MG63 (cell line): ENCODE measurements at regions not wholly inside any gene's neighbourhood (a gene's known extent, or its start where the extent isn't known, plus 50 kb on each side); places are given as distances from the start of the nearest gene placed in this dataset.

Source experiments
- DNase-seq: peaks from one replicate; pipeline ENCODE4 v3.0.0-alpha.2; 2020
- H3K27me3 ChIP-seq: fragments of 250-450 bp; sonication (Bioruptor Pico); 2 replicates; pipeline ENCODE4 v1.5.1; 2020; ENCODE audit warnings: mild to moderate bottlenecking, moderate library complexity
- H3K36me3 ChIP-seq: fragments of 250-450 bp; sonication (Bioruptor Pico); 2 replicates; pipeline ENCODE4 v1.5.1; 2020; ENCODE audit warnings: mild to moderate bottlenecking, moderate library complexity
- H3K4me3 ChIP-seq: fragments of 250-450 bp; sonication (Bioruptor Pico); 2 replicates; pipeline ENCODE4 v1.5.1; 2020; ENCODE audit warnings: mild to moderate bottlenecking, moderate library complexity
- H3K9me3 ChIP-seq: fragments of 250-450 bp; sonication (Bioruptor Pico); 2 replicates; pipeline ENCODE4 v1.5.1; 2020; ENCODE audit warnings: mild to moderate bottlenecking, moderate library complexity

- Histone ChIP-seq H3K36me3 (no peaks in the 10 kb centered on the region), H3K27me3 (no peaks in the 10 kb centered on the region), H3K4me3 (no peak overlapping the region), H3K9me3 (no peaks in the 10 kb centered on the region)
- DNase-seq: no peak
These were observed 54.7 kb downstream of the GLUD2 start for GRCh38 chrX:121102101-121102500.

DNA sequence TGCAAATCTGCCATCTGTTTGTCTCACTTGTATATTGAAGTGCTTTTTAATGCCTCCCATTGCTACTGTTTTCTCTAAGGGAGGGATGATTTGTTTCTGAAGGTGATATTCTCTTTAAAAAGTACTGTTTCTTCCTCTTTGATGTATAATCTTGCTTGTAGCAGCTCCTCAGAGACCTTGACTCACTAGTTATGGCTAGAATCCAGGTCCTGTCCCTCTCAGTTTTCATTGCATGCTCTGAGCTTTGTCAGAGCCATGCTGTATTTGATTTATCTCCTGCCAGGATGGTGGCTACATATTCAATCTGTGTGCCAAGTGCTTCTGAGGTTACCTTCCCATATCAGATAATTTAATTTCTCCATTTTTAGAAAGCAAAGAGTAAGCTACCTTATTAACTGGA lies 56.0 kb downstream of the GLUD2 start:
- no peak for DNase-seq

DNA sequence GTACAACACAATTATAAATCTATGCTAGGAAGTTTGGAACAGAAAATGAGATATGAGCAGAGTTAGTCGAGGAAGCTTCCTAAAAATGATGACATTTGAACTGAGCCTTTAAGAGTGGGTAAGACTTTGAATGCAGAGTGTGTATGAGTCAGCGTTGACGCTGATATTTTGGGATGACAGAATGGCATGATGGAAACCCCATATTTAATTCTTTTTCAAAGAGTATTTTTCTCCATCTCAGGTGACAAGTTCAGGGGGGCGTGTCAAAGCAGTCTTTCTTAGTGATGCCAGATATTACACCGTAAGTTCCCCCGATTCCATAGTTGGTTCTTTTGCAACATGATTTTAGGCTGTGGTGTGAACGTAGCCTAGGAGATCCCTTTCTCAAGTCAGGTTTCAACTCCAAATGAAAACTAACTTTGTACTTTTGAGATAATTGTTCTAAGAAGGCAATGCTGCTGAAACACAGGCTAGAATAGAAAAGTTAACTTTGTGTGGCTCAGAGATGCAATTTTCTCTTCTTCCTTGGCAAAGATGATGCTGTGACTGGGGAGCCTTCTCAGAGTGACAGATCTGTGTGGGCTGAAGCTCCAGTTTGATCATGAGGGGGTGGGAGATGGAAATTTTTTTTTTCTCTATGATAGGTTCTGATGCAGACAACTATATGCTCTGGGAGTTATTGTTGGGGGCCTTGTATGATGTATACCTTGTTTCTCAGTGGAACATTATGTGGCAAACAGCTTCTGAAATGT lies 59.2 kb downstream of the GLUD2 start:
- Histone ChIP-seq H3K9me3 (no peaks in the 10 kb centered on the region), H3K4me3 (no peak overlapping the region), H3K36me3 (no peaks in the 10 kb centered on the region), H3K27me3 (no peaks in the 10 kb centered on the region)
- no peak for DNase-seq

More for the DNA sequence above, 56.0 kb downstream of the GLUD2 start:
- no peak overlapping the region for H3K4me3 ChIP-seq
- H3K36me3 ChIP-seq: no peaks in the 10 kb centered on the region
- H3K27me3 ChIP-seq: no peaks in the 10 kb centered on the region
- H3K9me3 ChIP-seq: no peaks in the 10 kb centered on the region

GRCh38 chrX:121109986-121110385 lies 62.6 kb downstream of the GLUD2 start:
- no peak overlapping the region for H3K4me3 ChIP-seq
- no peak for DNase-seq
- no peaks in the 10 kb centered on the region for H3K27me3 ChIP-seq
- no peaks in the 10 kb centered on the region for H3K36me3 ChIP-seq
- no peaks in the 10 kb centered on the region for H3K9me3 ChIP-seq

DNA sequence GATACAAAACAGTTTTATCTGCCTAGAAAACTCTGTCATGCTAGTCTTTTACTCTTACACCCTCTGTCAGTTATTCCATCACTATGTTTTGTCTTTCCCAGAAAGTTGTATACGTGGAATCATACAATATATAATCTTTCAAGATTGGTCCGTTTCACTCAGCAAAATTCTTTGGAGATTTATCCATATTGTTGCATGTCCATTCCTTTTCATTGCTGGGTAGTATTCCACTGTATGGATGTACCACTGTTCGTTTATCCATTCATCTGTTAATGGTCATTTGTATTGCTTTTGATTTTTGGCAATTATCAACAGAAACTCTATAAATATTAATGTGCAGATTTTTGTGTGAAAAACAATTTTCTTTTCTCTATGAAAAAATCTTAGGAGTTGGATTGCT lies 63.1 kb downstream of the GLUD2 start:
- no peak overlapping the region for H3K4me3 ChIP-seq
- H3K36me3 ChIP-seq: no peaks in the 10 kb centered on the region
- no peaks in the 10 kb centered on the region for H3K9me3 ChIP-seq
- DNase-seq: no peak
- H3K27me3 ChIP-seq: no peaks in the 10 kb centered on the region

DNA sequence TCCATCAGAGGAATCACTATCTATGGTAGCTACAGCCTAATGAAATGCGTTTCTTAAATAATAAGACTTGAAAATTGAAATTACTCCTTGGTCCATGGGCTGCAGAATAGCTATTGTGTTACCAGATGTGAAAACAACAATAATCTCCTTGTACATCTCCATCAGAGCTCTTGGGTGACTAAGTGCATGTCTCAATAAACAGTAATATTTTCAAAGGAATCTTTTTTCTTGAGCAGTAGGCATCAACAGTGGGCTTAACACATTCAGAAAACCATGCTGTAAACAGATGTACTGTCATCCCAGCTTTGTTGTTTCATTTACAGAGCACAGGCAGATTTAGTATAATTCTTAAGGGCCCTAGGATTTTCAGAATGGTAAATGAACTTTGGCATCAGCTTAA lies 67.3 kb downstream of the GLUD2 start:
- no peaks in the 10 kb centered on the region for H3K36me3 ChIP-seq
- H3K9me3 ChIP-seq: no peaks in the 10 kb centered on the region
- H3K4me3 ChIP-seq: no peak overlapping the region
- H3K27me3 ChIP-seq: no peaks in the 10 kb centered on the region
- no peak for DNase-seq

DNA sequence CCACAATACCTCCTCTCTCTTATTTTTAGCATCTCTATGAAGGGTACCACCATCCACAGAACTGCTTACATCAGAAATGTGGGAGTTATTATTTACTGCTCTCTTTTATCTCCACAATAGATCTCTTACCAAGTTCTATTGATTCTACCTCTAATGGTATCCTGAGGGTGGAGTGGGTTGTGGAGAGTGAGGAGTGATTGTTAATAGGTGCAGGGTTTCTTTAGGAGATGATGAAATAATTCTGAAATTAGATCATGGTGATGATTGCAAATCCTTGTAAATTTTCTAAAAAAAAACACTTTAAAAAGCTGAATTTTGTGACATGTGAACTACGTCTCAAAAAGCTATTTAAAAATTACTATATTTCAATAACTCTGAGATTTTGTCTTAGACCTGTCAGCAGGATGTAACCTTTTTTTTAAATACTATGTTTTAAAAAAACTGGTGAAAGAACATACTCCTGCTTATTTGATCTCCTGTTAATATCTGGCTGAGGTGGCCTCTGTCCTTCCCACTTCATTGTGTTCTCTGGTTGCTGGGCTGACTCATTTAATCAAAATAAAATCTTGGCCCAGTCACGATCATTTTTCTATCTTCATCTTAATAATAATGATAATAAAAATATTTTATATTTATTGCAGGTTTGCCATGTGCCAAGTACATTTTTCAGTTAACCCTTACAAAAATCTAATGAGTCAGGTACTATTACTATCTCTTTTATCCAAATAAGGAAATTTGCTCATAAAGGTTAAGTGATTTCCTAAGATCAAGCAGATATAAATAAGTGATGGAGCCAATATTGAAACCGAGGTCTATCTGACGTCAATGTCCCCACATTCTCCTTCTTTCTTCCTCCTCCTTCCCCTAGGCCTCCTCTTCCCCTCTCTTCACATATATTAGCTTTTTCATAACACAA lies 73.5 kb downstream of the GLUD2 start:
- H3K9me3 ChIP-seq: no peaks in the 10 kb centered on the region; the same call in 1 of the 2 replicates
- no peak for DNase-seq
- H3K27me3 ChIP-seq: no peaks in the 10 kb centered on the region
- H3K4me3 ChIP-seq: no peak overlapping the region
- no peaks in the 10 kb centered on the region for H3K36me3 ChIP-seq

- Histone ChIP-seq H3K27me3 (no peaks in the 10 kb centered on the region), H3K9me3 (no peaks in the 10 kb centered on the region; the same call in 1 of the 2 replicates), H3K4me3 (no peak overlapping the region), H3K36me3 (no peaks in the 10 kb centered on the region)
- DNase-seq: no peak
These were observed 74.9 kb downstream of the GLUD2 start for GRCh38 chrX:121122332-121122731.

DNA sequence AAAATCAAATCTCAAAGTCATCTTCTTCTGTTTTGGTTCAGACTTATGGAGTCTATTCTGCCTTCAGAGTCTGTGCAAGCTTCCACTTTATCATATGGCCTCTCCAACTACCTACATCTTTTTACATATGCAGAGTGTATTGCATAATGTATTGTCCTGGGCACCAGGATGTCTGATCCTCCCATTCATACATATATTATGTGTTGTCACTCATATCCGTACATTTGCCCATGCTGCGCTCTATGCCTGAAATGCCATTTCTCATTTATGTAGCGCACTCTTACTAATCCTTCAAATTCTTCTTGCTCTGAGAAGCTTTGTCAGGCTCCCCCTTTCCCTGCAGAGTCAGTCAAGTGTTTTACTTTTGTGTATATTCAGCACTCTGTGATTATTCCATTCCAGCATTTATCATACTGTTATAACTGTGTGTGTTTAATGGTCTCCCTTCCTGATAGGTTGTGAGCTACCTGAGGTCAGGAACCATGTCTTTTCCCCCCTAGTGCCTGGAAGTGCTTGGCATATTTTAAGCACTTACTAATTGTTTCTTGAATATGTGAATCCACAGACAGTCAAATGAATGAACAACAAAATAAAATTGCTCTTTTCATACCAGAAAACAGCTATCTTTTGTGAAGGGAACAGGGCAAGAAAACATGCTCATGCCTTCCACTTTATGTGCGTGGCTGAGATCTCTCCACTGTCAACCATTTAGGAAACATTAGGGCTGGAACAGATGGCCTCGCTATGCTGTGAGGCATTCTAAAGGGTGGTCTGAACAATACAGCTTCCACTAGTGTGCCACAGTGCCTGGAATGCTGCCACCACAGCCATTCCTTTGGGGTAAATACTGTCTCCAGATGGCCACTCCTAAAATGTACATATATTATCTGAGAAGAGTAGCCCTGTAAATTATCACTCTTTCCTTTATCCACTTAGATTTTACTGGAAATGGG lies 81.8 kb downstream of the GLUD2 start:
- no peak for DNase-seq
- H3K9me3 ChIP-seq: no peaks in the 10 kb centered on the region

DNA sequence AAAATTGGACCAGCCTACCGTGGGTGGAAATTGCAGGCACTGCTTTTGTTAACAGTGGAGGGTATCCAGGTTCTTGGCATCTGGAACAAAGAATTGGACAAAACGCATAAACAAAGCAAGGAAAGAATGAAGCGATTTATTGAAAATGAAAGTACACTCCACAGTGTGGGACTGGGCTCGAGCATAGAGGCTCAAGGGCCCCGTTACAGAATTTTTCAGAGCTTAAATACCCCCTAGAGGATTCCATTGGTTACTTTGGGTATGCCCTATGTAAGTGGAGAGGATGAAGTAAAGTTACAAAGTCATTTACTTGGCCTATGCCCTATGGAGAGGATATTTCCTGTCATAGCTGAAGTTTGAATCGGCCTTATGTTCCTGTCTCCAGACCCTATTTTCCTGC lies 85.3 kb downstream of the GLUD2 start:
- Histone ChIP-seq H3K36me3 (no peaks in the 10 kb centered on the region), H3K4me3 (no peak overlapping the region), H3K27me3 (no peaks in the 10 kb centered on the region), H3K9me3 (no peaks in the 10 kb centered on the region)
- no peak for DNase-seq

More for the DNA sequence above, 81.8 kb downstream of the GLUD2 start:
- H3K4me3 ChIP-seq: no peak overlapping the region
- no peaks in the 10 kb centered on the region for H3K27me3 ChIP-seq
- no peaks in the 10 kb centered on the region for H3K36me3 ChIP-seq

- Histone ChIP-seq H3K27me3 (no peaks in the 10 kb centered on the region), H3K4me3 (no peak overlapping the region), H3K36me3 (no peaks in the 10 kb centered on the region), H3K9me3 (no peaks in the 10 kb centered on the region)
- DNase-seq: no peak
These were observed 88.2 kb downstream of the GLUD2 start for GRCh38 chrX:121135488-121136207.

GRCh38 chrX:121146059-121146628 lies 98.7 kb downstream of the GLUD2 start:
- Histone ChIP-seq H3K9me3 (no peaks in the 10 kb centered on the region), H3K36me3 (no peaks in the 10 kb centered on the region), H3K27me3 (no peaks in the 10 kb centered on the region), H3K4me3 (no peak overlapping the region)
- DNase-seq: no peak

GRCh38 chrX:121150217-121150616 lies 102.8 kb downstream of the GLUD2 start:
- DNase-seq: no peak
- Histone ChIP-seq H3K4me3 (no peak overlapping the region), H3K9me3 (no peaks in the 10 kb centered on the region), H3K36me3 (no peaks in the 10 kb centered on the region), H3K27me3 (no peaks in the 10 kb centered on the region)

GRCh38 chrX:121151293-121151692 lies 103.9 kb downstream of the GLUD2 start:
- H3K4me3 ChIP-seq: no peak overlapping the region
- no peaks in the 10 kb centered on the region for H3K27me3 ChIP-seq
- DNase-seq: no peak
- no peaks in the 10 kb centered on the region for H3K36me3 ChIP-seq
- H3K9me3 ChIP-seq: no peaks in the 10 kb centered on the region

DNA sequence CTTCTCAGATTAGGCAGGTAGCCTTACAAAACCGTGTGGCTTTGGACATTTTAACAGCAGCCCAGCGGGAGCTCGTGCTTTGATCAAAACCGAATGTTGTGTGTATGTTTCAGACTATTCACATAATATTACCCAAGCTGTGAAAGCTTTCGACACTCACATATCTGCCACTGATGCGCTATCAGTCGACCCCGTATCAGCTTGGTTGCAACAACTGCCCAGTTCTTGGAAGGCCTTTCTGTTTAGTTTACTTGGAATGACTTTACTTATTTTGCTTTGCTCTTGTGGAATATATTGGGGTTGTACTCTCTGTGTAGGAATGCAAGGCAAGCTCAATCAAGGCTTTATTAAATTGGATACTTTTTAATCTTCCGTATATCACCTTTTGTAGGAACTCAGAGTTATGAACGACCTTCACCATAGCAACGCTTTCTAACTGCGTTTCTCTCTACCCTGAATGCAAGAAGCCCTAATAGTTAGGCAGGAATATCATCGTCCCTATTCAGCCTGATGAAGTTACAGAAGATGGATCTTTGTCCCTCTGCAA lies 107.5 kb downstream of the GLUD2 start:
- no peaks in the 10 kb centered on the region for H3K36me3 ChIP-seq
- no peaks in the 10 kb centered on the region for H3K27me3 ChIP-seq
- no peaks in the 10 kb centered on the region for H3K9me3 ChIP-seq
- DNase-seq: no peak
- H3K4me3 ChIP-seq: no peak overlapping the region

DNA sequence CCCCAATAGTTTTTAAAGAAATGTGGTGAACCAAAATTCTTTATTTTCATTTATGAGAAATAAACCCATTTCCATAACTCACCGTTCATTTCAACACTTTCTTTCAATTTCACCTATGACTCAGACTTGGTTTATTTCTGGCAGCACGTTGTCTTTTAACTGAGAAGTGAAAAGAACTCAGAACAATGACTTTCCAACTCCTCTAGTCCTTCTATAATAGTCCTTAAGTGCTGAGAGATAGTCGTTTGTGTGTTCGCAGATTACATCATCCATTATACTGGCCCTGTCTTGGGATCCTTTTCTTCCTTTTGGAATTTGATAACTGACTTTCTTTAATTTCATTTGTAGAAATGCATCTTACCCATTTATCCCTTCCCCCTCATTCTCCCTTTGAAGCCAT lies 113.6 kb downstream of the GLUD2 start:
- Histone ChIP-seq H3K27me3 (no peaks in the 10 kb centered on the region), H3K4me3 (no peak overlapping the region), H3K36me3 (no peaks in the 10 kb centered on the region), H3K9me3 (no peaks in the 10 kb centered on the region)
- no peak for DNase-seq
